ENCODE measurements at regions not wholly inside any gene's neighbourhood (a gene's known extent, or its start where the extent isn't known, plus 50 kb on each side); places are given as distances from the start of the nearest gene placed in this dataset.

- WGBS, result 95% methylated on average over 1 of the region's 1 CpG
- peaks cover 0 to 2% (median 0%) of the 10 kb centered on the region in 4 donors for H3K27me3 ChIP-seq (ENCODE audit: control insufficient read depth in 4 of 4, insufficient read depth in 4 of 4, low read length in 3 of 4)
- H3K9me3 ChIP-seq (ENCODE audit: control insufficient read depth in 4 of 4, low read length in 3 of 4), result no peaks in the 10 kb centered on the region
These were observed 126.5 kb upstream of the MAST4 start for GRCh38 chr5:66469684-66470083.

GRCh38 chr5:66472010-66472409, 124.2 kb upstream of the MAST4 start:
- H3K4me3 ChIP-seq (ENCODE audit: low read depth in 1 of 3, low read length in 3 of 3), result no peak overlapping the region
- WGBS, result 68% methylated on average over 1 of the region's 1 CpG
- H3K4me1 ChIP-seq (ENCODE audit: control insufficient read depth in 4 of 4, insufficient read depth in 4 of 4, low read length in 3 of 4), result no peaks in the 10 kb centered on the region
- peaks cover 0 to 2% (median 0%) of the 10 kb centered on the region in 4 donors for H3K27me3 ChIP-seq (ENCODE audit: control insufficient read depth in 4 of 4, insufficient read depth in 4 of 4, low read length in 3 of 4)
- H3K9me3 ChIP-seq (ENCODE audit: control insufficient read depth in 4 of 4, low read length in 3 of 4), result no peaks in the 10 kb centered on the region
- no peaks in the 10 kb centered on the region for H3K36me3 ChIP-seq (ENCODE audit: control insufficient read depth in 4 of 4, insufficient read depth in 3 of 4, low read depth in 1 of 4, low read length in 3 of 4)
- H3K27ac ChIP-seq (ENCODE audit: low read depth in 1 of 2, low read length in 2 of 2), result no peak overlapping the region
- no peak overlapping the region for H3K9ac ChIP-seq (ENCODE audit: low read depth in 1 of 2, low read length in 2 of 2)
- DNase-seq (ENCODE audit: low spot score), result no peak
- TF ChIP-seq GABPA (IDR thresholded peaks at IDR 0.05 in 1 of 2, conservative IDR thresholded peaks at IDR 0.05 in 1 of 2) (no peak), FOXA1 (IDR thresholded peaks at IDR 0.05) (no peak)

More at GRCh38 chr5:66469684-66470083, 126.5 kb upstream of the MAST4 start:
- no peak overlapping the region for H3K9ac ChIP-seq (ENCODE audit: low read depth in 1 of 2, low read length in 2 of 2)
- TF ChIP-seq HNF4A (conservative IDR thresholded peaks at IDR 0.05), result no peak
- no peak for TF ChIP-seq GABPA (IDR thresholded peaks at IDR 0.05 in 1 of 2, conservative IDR thresholded peaks at IDR 0.05 in 1 of 2)
- no peak for TF ChIP-seq FOXA1 (IDR thresholded peaks at IDR 0.05)
- TF ChIP-seq HNF4G (IDR thresholded peaks at IDR 0.05), result no peak
- TF ChIP-seq FOXA2 (IDR thresholded peaks at IDR 0.05), result no peak
- no peaks in the 10 kb centered on the region for H3K36me3 ChIP-seq (ENCODE audit: control insufficient read depth in 4 of 4, insufficient read depth in 3 of 4, low read depth in 1 of 4, low read length in 3 of 4)
- H3K4me1 ChIP-seq (ENCODE audit: control insufficient read depth in 4 of 4, insufficient read depth in 4 of 4, low read length in 3 of 4), result no peaks in the 10 kb centered on the region
- DNase-seq (ENCODE audit: low spot score), result no peak
- no peak overlapping the region for H3K4me3 ChIP-seq (ENCODE audit: low read depth in 1 of 3, low read length in 3 of 3)
- H3K27ac ChIP-seq (ENCODE audit: low read depth in 1 of 2, low read length in 2 of 2), result no peak overlapping the region

- DNase-seq (ENCODE audit: low spot score), result no peak
- no peaks in the 10 kb centered on the region for H3K36me3 ChIP-seq (ENCODE audit: control insufficient read depth in 4 of 4, insufficient read depth in 3 of 4, low read depth in 1 of 4, low read length in 3 of 4)
- H3K27me3 ChIP-seq (ENCODE audit: control insufficient read depth in 4 of 4, insufficient read depth in 4 of 4, low read length in 3 of 4), result peaks cover 0 to 2% (median 0%) of the 10 kb centered on the region in 4 donors
- H3K4me1 ChIP-seq (ENCODE audit: control insufficient read depth in 4 of 4, insufficient read depth in 4 of 4, low read length in 3 of 4), result no peaks in the 10 kb centered on the region
- H3K4me3 ChIP-seq (ENCODE audit: low read depth in 1 of 3, low read length in 3 of 3), result no peak overlapping the region
- no peaks in the 10 kb centered on the region for H3K9me3 ChIP-seq (ENCODE audit: control insufficient read depth in 4 of 4, low read length in 3 of 4)
- WGBS, result 80% methylated on average over 4 of the region's 4 CpGs
- no peak overlapping the region for H3K9ac ChIP-seq (ENCODE audit: low read depth in 1 of 2, low read length in 2 of 2)
- no peak for TF ChIP-seq NR2F2 (IDR thresholded peaks at IDR 0.05)
- no peak for TF ChIP-seq RXRA (IDR thresholded peaks at IDR 0.05)
- TF ChIP-seq RAD21 (IDR thresholded peaks at IDR 0.05), result no peak
- no peak for TF ChIP-seq HNF4G (IDR thresholded peaks at IDR 0.05)
- TF ChIP-seq MAX (IDR thresholded peaks at IDR 0.05), result no peak
- TF ChIP-seq, protein P1, sequence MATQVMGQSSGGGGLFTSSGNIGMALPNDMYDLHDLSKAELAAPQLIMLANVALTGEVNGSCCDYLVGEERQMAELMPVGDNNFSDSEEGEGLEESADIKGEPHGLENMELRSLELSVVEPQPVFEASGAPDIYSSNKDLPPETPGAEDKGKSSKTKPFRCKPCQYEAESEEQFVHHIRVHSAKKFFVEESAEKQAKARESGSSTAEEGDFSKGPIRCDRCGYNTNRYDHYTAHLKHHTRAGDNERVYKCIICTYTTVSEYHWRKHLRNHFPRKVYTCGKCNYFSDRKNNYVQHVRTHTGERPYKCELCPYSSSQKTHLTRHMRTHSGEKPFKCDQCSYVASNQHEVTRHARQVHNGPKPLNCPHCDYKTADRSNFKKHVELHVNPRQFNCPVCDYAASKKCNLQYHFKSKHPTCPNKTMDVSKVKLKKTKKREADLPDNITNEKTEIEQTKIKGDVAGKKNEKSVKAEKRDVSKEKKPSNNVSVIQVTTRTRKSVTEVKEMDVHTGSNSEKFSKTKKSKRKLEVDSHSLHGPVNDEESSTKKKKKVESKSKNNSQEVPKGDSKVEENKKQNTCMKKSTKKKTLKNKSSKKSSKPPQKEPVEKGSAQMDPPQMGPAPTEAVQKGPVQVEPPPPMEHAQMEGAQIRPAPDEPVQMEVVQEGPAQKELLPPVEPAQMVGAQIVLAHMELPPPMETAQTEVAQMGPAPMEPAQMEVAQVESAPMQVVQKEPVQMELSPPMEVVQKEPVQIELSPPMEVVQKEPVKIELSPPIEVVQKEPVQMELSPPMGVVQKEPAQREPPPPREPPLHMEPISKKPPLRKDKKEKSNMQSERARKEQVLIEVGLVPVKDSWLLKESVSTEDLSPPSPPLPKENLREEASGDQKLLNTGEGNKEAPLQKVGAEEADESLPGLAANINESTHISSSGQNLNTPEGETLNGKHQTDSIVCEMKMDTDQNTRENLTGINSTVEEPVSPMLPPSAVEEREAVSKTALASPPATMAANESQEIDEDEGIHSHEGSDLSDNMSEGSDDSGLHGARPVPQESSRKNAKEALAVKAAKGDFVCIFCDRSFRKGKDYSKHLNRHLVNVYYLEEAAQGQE (IDR thresholded peaks at IDR 0.05), result no peak
- no peak for TF ChIP-seq GABPA (IDR thresholded peaks at IDR 0.05 in 1 of 2, conservative IDR thresholded peaks at IDR 0.05 in 1 of 2)
- TF ChIP-seq FOXA2 (IDR thresholded peaks at IDR 0.05), result no peak
- no peak for TF ChIP-seq HNF4A (conservative IDR thresholded peaks at IDR 0.05)
- TF ChIP-seq JUND (IDR thresholded peaks at IDR 0.05), result no peak
- TF ChIP-seq SP1 (IDR thresholded peaks at IDR 0.05), result no peak
- TF ChIP-seq EGR1 (IDR thresholded peaks at IDR 0.05; ENCODE audit: low read depth in 2 of 2), result no peak
- TF ChIP-seq, protein P2, sequence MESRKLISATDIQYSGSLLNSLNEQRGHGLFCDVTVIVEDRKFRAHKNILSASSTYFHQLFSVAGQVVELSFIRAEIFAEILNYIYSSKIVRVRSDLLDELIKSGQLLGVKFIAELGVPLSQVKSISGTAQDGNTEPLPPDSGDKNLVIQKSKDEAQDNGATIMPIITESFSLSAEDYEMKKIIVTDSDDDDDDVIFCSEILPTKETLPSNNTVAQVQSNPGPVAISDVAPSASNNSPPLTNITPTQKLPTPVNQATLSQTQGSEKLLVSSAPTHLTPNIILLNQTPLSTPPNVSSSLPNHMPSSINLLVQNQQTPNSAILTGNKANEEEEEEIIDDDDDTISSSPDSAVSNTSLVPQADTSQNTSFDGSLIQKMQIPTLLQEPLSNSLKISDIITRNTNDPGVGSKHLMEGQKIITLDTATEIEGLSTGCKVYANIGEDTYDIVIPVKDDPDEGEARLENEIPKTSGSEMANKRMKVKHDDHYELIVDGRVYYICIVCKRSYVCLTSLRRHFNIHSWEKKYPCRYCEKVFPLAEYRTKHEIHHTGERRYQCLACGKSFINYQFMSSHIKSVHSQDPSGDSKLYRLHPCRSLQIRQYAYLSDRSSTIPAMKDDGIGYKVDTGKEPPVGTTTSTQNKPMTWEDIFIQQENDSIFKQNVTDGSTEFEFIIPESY (IDR thresholded peaks at IDR 0.05), result no peak
- no peak for TF ChIP-seq TAF1 (conservative IDR thresholded peaks at IDR 0.05)
- no peak for TF ChIP-seq FOXA1 (IDR thresholded peaks at IDR 0.05)
- H3K27ac ChIP-seq (ENCODE audit: low read depth in 1 of 2, low read length in 2 of 2), result no peak overlapping the region
These were observed 120.5 kb upstream of the MAST4 start for GRCh38 chr5:66475731-66476130.

Data from liver (tissue), 7 donors.